ENCODE measurements at regions not wholly inside any gene's neighbourhood (a gene's known extent, or its start where the extent isn't known, plus 50 kb on each side); places are given as distances from the start of the nearest gene placed in this dataset.

DNA sequence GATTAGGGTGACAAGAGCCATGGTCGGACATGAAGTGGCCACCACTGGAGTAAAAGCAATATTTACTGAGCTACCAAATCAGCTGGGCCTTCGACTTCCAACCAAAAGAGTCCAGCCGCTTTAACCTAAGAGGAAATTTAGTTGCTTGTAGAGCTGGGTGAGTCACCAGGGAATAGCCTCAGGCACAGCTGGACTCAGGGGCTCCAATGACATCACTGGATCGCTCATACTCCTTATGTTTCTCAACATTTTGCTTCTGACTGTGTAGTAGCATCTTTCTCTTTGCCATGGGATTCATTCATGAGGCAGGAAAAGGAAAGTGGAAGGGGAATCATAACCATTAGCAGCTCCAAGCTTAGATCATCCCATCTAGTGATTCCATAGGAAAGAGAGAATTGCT is 664.4 kb downstream of the MATN1 start:
- no peak overlapping the region for H3K27ac Mint-ChIP-seq

DNA sequence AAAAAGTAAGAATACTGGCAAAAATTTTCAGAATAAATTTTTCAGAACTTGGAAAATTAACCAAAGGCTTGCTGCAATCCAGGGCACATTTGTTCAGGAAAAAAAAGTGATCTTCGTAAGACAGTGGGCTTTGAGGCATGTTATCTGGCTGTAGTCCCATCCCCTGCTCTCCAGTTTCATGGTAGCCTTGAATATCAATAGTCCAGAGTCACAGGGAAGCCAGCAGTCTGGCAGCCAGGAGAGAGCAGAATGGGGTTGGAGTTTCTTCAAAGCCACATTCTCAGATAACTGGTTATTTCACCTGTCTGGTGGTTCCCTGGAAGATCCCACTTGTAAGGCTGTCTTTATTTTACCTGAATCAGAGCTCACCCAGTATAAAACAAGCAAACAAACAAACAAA is 669.3 kb downstream of the MATN1 start:
- H3K27me3 Mint-ChIP-seq (ENCODE audit: low read depth): peaks cover 11% of the 10 kb centered on the region
- H3K9me3 Mint-ChIP-seq: no peaks in the 10 kb centered on the region
- no peak overlapping the region for H3K4me3 Mint-ChIP-seq
- H3K36me3 Mint-ChIP-seq (ENCODE audit: low read depth): no peaks in the 10 kb centered on the region
- H3K4me1 Mint-ChIP-seq: no peaks in the 10 kb centered on the region
- H3K27ac Mint-ChIP-seq: no peak overlapping the region
- TF ChIP-seq, protein P1, sequence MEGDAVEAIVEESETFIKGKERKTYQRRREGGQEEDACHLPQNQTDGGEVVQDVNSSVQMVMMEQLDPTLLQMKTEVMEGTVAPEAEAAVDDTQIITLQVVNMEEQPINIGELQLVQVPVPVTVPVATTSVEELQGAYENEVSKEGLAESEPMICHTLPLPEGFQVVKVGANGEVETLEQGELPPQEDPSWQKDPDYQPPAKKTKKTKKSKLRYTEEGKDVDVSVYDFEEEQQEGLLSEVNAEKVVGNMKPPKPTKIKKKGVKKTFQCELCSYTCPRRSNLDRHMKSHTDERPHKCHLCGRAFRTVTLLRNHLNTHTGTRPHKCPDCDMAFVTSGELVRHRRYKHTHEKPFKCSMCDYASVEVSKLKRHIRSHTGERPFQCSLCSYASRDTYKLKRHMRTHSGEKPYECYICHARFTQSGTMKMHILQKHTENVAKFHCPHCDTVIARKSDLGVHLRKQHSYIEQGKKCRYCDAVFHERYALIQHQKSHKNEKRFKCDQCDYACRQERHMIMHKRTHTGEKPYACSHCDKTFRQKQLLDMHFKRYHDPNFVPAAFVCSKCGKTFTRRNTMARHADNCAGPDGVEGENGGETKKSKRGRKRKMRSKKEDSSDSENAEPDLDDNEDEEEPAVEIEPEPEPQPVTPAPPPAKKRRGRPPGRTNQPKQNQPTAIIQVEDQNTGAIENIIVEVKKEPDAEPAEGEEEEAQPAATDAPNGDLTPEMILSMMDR (IDR thresholded peaks at IDR 0.05; ENCODE audit: unreplicated experiment in 3 of 3): no peak

More for the DNA sequence above, 664.4 kb downstream of the MATN1 start:
- peaks cover 7% of the 10 kb centered on the region for H3K27me3 Mint-ChIP-seq (ENCODE audit: low read depth)
- TF ChIP-seq, protein P1 (IDR thresholded peaks at IDR 0.05; ENCODE audit: unreplicated experiment in 3 of 3): no peak
- no peaks in the 10 kb centered on the region for H3K36me3 Mint-ChIP-seq (ENCODE audit: low read depth)
- no peak overlapping the region for H3K4me3 Mint-ChIP-seq
- no peaks in the 10 kb centered on the region for H3K9me3 Mint-ChIP-seq
- H3K4me1 Mint-ChIP-seq: no peaks in the 10 kb centered on the region

- H3K4me1 Mint-ChIP-seq: no peaks in the 10 kb centered on the region
- no peaks in the 10 kb centered on the region for H3K9me3 Mint-ChIP-seq
- H3K36me3 Mint-ChIP-seq (ENCODE audit: low read depth): no peaks in the 10 kb centered on the region
- H3K27me3 Mint-ChIP-seq (ENCODE audit: low read depth): peaks cover 7% of the 10 kb centered on the region
- TF ChIP-seq, protein P1 (IDR thresholded peaks at IDR 0.05; ENCODE audit: unreplicated experiment in 3 of 3): no peak
- H3K4me3 Mint-ChIP-seq: no peak overlapping the region
- H3K27ac Mint-ChIP-seq: no peak overlapping the region
Measured at GRCh38 chr1:30052178-30052577, 671.2 kb downstream of the MATN1 start.

DNA sequence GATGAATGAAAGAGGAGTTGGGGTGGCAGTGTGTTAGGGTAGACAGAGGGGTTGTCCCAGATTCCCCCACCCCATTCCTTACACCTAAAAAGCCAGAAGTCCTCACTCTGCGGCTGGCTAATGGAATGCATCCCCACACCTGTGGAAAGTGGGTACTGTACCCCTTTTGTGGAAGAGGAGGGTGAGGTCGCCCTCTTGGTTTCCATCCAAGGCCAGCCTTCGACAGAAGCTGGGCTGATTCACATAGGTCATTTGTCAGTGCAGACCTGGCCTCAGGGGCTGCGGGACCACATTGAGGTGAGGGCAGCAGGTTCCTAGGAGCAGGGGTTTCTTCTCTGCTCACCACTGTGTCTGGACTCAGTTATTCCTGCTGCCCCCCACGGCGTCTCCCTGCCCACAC is 671.6 kb downstream of the MATN1 start:
- Mint-ChIP-seq H3K27me3 (ENCODE audit: low read depth) (peaks cover 7% of the 10 kb centered on the region), H3K36me3 (ENCODE audit: low read depth) (no peaks in the 10 kb centered on the region), H3K4me3 (no peak overlapping the region), H3K4me1 (no peaks in the 10 kb centered on the region), H3K27ac (no peak overlapping the region), H3K9me3 (no peaks in the 10 kb centered on the region)
- TF ChIP-seq, protein P1 (IDR thresholded peaks at IDR 0.05; ENCODE audit: unreplicated experiment in 3 of 3): no peak

DNA sequence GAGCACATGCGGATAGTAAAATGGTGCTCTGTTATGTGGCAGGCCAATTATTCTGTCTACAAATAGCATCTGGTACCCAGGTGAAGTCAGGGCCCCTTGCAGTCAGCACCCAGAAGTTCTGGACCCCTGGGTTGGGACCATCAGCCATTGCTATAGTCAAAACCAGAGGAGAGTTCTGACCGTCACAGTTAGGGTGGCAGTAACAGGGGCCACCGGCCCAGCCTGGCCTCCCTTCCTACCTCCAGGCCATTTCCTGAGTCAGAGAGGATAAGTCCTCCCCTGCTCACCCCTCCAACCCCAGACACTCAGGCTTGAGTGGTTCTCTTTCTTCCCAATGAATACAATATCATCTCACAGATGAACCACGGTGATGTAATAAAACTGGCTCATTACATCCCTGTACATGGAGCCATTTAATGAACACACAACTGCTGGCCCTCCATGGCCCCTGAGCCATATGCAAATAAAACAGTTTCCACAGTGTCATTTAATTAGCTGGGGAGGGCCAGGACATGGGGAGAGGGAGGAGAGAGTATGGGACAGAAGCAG is 673.6 kb downstream of the MATN1 start:
- Mint-ChIP-seq H3K36me3 (ENCODE audit: low read depth) (no peaks in the 10 kb centered on the region), H3K4me1 (no peaks in the 10 kb centered on the region), H3K9me3 (no peaks in the 10 kb centered on the region), H3K27me3 (ENCODE audit: low read depth) (peaks cover 10% of the 10 kb centered on the region), H3K4me3 (no peak overlapping the region), H3K27ac (no peak overlapping the region)
- TF ChIP-seq, protein P1 (IDR thresholded peaks at IDR 0.05; ENCODE audit: unreplicated experiment in 3 of 3): no peak

DNA sequence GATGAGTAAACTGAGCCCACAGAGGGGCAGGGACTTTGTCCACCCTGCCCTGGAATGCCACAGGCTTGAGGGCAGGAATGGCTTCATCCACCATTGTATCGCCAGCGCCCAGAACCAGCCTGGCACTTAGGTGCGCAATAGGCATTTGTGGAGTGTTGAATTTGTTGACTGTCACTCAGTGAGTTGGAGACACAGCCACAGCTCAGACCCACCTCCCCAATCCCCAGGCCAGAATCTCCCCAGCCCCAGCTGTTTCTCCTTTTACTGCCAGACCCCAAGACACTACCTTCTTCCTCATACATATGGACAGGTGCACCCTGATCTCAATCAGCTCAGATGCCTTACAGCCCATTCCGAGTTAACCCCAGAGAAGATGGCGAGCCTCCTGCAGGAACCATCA is 674.5 kb downstream of the MATN1 start:
- H3K4me1 Mint-ChIP-seq: no peaks in the 10 kb centered on the region
- no peaks in the 10 kb centered on the region for H3K36me3 Mint-ChIP-seq (ENCODE audit: low read depth)
- H3K27me3 Mint-ChIP-seq (ENCODE audit: low read depth): peaks cover 11% of the 10 kb centered on the region
- TF ChIP-seq, protein P1 (IDR thresholded peaks at IDR 0.05; ENCODE audit: unreplicated experiment in 3 of 3): no peak
- H3K4me3 Mint-ChIP-seq: no peak overlapping the region
- H3K9me3 Mint-ChIP-seq: no peaks in the 10 kb centered on the region
- H3K27ac Mint-ChIP-seq: no peak overlapping the region
